Lower leg skin (tissue), 3 donors: ENCODE measurements at regions not wholly inside any gene's neighbourhood (a gene's known extent, or its start where the extent isn't known, plus 50 kb on each side); places are given as distances from the start of the nearest gene placed in this dataset.

Source experiments
- POLR2A ChIP-seq, 2 donors: fragments of 450-650 bp; IDR thresholded peaks; one replicate each; pipeline ENCODE4 v1.6.1; 2016 to 2017; ENCODE audit warnings: antibody characterized with exemption in 2 of 2, mild to moderate bottlenecking in 1 of 2, moderate library complexity in 1 of 2
- TF ChIP-seq, protein P1 (sequence below), 3 donors: fragments of 450-650 bp; IDR thresholded peaks; one replicate each; pipeline ENCODE4 v1.5.1; 2016; ENCODE audit warnings: antibody characterized with exemption in 3 of 3, mild to moderate bottlenecking in 3 of 3, moderate library complexity in 2 of 3

DNA sequence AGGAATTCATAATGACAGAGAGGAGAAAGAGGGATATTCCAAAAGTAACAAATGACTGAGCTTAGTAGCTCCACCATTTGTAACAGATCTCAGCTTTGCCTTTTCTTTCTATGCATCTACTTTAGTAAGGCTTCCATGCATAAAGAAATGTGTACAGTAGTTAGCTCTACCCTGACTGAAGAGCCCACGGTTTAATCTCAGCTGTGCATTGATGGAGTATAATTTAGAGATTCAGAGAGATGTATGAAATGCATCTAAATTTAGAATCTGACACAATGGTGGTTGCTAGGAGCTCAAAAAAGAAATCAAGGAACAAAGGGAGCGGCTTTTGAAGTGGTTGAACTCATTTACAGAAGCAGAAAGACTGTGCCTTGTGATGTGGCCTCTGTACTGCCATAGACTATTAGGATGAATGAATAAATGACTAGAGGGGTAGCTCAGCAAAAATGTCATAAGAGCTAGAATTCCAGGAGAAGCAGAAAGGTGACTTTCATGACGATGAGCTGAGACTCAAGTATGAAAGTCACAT is 838.6 kb downstream of the RPS29 start:
- TF ChIP-seq, protein P1, sequence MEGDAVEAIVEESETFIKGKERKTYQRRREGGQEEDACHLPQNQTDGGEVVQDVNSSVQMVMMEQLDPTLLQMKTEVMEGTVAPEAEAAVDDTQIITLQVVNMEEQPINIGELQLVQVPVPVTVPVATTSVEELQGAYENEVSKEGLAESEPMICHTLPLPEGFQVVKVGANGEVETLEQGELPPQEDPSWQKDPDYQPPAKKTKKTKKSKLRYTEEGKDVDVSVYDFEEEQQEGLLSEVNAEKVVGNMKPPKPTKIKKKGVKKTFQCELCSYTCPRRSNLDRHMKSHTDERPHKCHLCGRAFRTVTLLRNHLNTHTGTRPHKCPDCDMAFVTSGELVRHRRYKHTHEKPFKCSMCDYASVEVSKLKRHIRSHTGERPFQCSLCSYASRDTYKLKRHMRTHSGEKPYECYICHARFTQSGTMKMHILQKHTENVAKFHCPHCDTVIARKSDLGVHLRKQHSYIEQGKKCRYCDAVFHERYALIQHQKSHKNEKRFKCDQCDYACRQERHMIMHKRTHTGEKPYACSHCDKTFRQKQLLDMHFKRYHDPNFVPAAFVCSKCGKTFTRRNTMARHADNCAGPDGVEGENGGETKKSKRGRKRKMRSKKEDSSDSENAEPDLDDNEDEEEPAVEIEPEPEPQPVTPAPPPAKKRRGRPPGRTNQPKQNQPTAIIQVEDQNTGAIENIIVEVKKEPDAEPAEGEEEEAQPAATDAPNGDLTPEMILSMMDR (IDR thresholded peaks at IDR 0.05) = no peak
- no peak for TF ChIP-seq POLR2A (IDR thresholded peaks at IDR 0.05)
